H1 (cell line): ENCODE measurements at regions not wholly inside any gene's neighbourhood (a gene's known extent, or its start where the extent isn't known, plus 50 kb on each side); places are given as distances from the start of the nearest gene placed in this dataset.

Source experiments
- EZH2 ChIP-seq: fragments of 200-600 bp; sonication (generic); IDR thresholded peaks from 2 replicates; pipeline ENCODE4 v1.7.1; 2012; ENCODE audit warnings: low read depth, mild to moderate bottlenecking, moderate library complexity, low read length, inconsistent platforms; ENCODE audit not compliant: severe bottlenecking
- GTF2F1 ChIP-seq: IDR thresholded peaks from 2 replicates; pipeline ENCODE4 v1.6.1; 2012; ENCODE audit warnings: low read depth, low read length, improper control_type of control experiment, borderline replicate concordance
- SP1 ChIP-seq: IDR thresholded peaks from 2 replicates; pipeline ENCODE4 v1.6.1; 2011; ENCODE audit warnings: low read depth, low read length
- SUZ12 ChIP-seq: fragments of 200-600 bp; sonication (generic); IDR thresholded peaks from 2 replicates; pipeline ENCODE4 v1.6.1; 2012; ENCODE audit warnings: mild to moderate bottlenecking, inconsistent platforms, low read length, moderate library complexity, mixed read lengths

DNA sequence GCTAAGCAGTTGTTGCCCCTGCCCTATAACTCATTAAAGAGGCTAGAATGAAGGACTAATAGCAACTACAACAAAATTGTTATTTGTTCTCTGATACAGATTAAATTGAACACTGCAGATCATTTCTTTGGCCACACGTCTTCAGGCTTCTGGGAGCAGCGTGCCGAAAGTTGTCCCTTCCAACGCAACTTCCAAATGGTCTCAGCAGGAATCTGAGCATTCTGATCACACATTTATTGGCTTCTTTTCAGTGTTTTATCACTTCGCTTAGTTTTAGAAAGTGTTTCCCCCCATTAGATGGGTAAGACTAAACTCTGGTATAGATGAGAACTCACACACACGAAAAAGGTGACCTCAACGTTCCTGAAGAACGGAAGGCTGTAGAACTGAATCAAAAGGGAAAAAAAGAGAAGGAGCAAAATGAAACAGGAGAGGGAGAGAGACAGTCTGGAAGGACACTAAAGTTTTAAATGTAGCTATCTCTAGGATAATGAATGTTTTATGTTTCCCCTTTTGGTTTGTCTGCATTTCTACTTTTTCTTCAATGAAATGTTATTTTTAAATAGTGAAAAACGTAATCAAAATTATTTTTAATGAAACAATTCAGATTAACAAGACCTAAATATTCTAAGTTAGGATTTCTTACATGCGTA is 336.5 kb downstream of the RRAGC start (continued):
- TF ChIP-seq EZH2 (no peak), GTF2F1 (no peak), SP1 (no peak), SUZ12 (no peak)
